IMR-90 (cell line): ENCODE measurements at regions not wholly inside any gene's neighbourhood (a gene's known extent, or its start where the extent isn't known, plus 50 kb on each side); places are given as distances from the start of the nearest gene placed in this dataset.

Experiments
- ATAC-seq: fragments of 200-7000 bp; cut with Tn5 transposase; 2 replicates; pipeline ENCODE4 v1.9.1; 2020; ENCODE audit warnings: low read depth, mild to moderate bottlenecking, moderate library complexity
- BruUV-seq: library from RNA; stranded (reverse); fragments of 400-500 nt; replicated peaks from 2 replicates; lab custom pipeline; 2021; lab: Mats Ljungman, UMichigan
- CTCF ChIA-PET: fragments of 300-600 bp; formaldehyde crosslinking; extraction: SDS; loops from one replicate; lab custom pipeline; 2021; ENCODE audit warnings: antibody characterized with exemption; lab: Yijun Ruan, JAX
- POLR2A ChIA-PET: fragments of 300-600 bp; sonication (Branson Sonifier 250); formaldehyde crosslinking; loops from one replicate; lab custom pipeline; 2022; ENCODE audit warnings: antibody characterized with exemption; ENCODE audit not compliant: unreplicated experiment; lab: Charles Lee
- DNase-seq: peaks from one replicate; pipeline ENCODE4 v3.0.0; 2013
- H2AFZ ChIP-seq: replicated peaks from 2 replicates; pipeline ENCODE3; 2013; ENCODE audit warnings: low read length, mild to moderate bottlenecking; ENCODE audit not compliant: poor library complexity
- H2AK5ac ChIP-seq: 2 replicates; pipeline ENCODE4 v1.6.1; 2013; ENCODE audit warnings: low read depth, low read length, inconsistent platforms
- H2AK9ac ChIP-seq: replicated peaks from 2 replicates; pipeline ENCODE3; 2013; ENCODE audit warnings: mild to moderate bottlenecking, low read depth, low read length, moderate library complexity; ENCODE audit not compliant: poor library complexity
- H2BK120ac ChIP-seq: 2 replicates; pipeline ENCODE4 v1.6.1; 2013; ENCODE audit warnings: low read depth, low read length, inconsistent platforms
- H2BK15ac ChIP-seq: 3 replicates; pipeline ENCODE4 v1.6.1; 2013; ENCODE audit warnings: low read depth, low read length, inconsistent platforms
- H2BK20ac ChIP-seq: 2 replicates; pipeline ENCODE4 v1.6.1; 2013; ENCODE audit warnings: low read depth, mild to moderate bottlenecking, inconsistent platforms, low read length, moderate library complexity
- H2BK5ac ChIP-seq: 2 replicates; pipeline ENCODE4 v1.6.1; 2013; ENCODE audit warnings: mild to moderate bottlenecking, low read depth, low read length, inconsistent platforms; ENCODE audit not compliant: poor library complexity, severe bottlenecking
- H3K14ac ChIP-seq: replicated peaks from 2 replicates; pipeline ENCODE4 v1.6.1; 2013; ENCODE audit warnings: low read depth, low read length, inconsistent platforms
- H3K18ac ChIP-seq: 2 replicates; pipeline ENCODE4 v1.6.1; 2013; ENCODE audit warnings: low read depth, low read length, control low read depth
- H3K23ac ChIP-seq: 2 replicates; pipeline ENCODE4 v1.6.1; 2013; ENCODE audit warnings: low read depth, low read length, inconsistent platforms
- H3K27ac ChIP-seq: 2 replicates; pipeline ENCODE4 v1.5.1; 2013; ENCODE audit warnings: mild to moderate bottlenecking, control low read depth, low read length; ENCODE audit not compliant: insufficient read depth
- H3K27me3 ChIP-seq: 2 replicates; pipeline ENCODE4 v1.6.1; 2013; ENCODE audit warnings: low read length; ENCODE audit not compliant: control insufficient read depth, insufficient read depth
- H3K36me3 ChIP-seq: 2 replicates; pipeline ENCODE4 v1.6.1; 2013; ENCODE audit warnings: low read length, mixed read lengths; ENCODE audit not compliant: control insufficient read depth, insufficient read depth
- H3K4ac ChIP-seq: 2 replicates; pipeline ENCODE4 v1.6.1; 2013; ENCODE audit warnings: low read depth, low read length, inconsistent platforms
- H3K4me1 ChIP-seq: 2 replicates; pipeline ENCODE4 v1.6.1; 2013; ENCODE audit warnings: low read length, mixed read lengths; ENCODE audit not compliant: control insufficient read depth, insufficient read depth
- H3K4me2 ChIP-seq: 2 replicates; pipeline ENCODE4 v1.6.1; 2013; ENCODE audit warnings: low read depth, mild to moderate bottlenecking, control low read depth, low read length, moderate library complexity
- H3K4me3 ChIP-seq: 2 replicates; pipeline ENCODE4 v1.5.1; 2013; ENCODE audit warnings: low read depth, mild to moderate bottlenecking, control low read depth, low read length, moderate library complexity; ENCODE audit not compliant: insufficient read depth
- H3K56ac ChIP-seq: 2 replicates; pipeline ENCODE4 v1.6.1; 2013; ENCODE audit warnings: low read length, inconsistent platforms; ENCODE audit not compliant: insufficient read depth; ENCODE audit errors: extremely low read depth
- H3K79me1 ChIP-seq, 2 experiments: 2 replicates each; pipeline ENCODE4 v1.6.1; 2013; ENCODE audit warnings: low read length in 2 of 2, inconsistent platforms in 1 of 2, low read depth in 1 of 2
- H3K9ac ChIP-seq: 2 replicates; pipeline ENCODE4 v1.6.1; 2013; ENCODE audit warnings: low read depth, low read length, control low read depth
- H3K9me1 ChIP-seq: 2 replicates; pipeline ENCODE4 v1.6.1; 2013; ENCODE audit warnings: low read length, inconsistent platforms; ENCODE audit not compliant: insufficient read depth
- H3K9me3 ChIP-seq: 2 replicates; pipeline ENCODE4 v1.6.1; 2013; ENCODE audit warnings: low read length; ENCODE audit not compliant: control insufficient read depth, insufficient read depth
- H4K20me1 ChIP-seq: 2 replicates; pipeline ENCODE4 v1.6.1; 2013; ENCODE audit warnings: low read length, inconsistent platforms; ENCODE audit not compliant: insufficient read depth
- H4K5ac ChIP-seq: 2 replicates; pipeline ENCODE4 v1.6.1; 2013; ENCODE audit warnings: mild to moderate bottlenecking, low read depth, low read length, control low read depth
- H4K8ac ChIP-seq, 2 experiments: 2 replicates each; pipeline ENCODE4 v1.6.1; 2013; ENCODE audit warnings: low read depth in 2 of 2, low read length in 2 of 2, control low read depth in 1 of 2, inconsistent platforms in 1 of 2
- H4K91ac ChIP-seq: 2 replicates; pipeline ENCODE4 v1.6.1; 2013; ENCODE audit warnings: low read depth, low read length, inconsistent platforms; ENCODE audit not compliant: insufficient read depth
- BHLHE40 ChIP-seq: fragments of 150-350 bp; IDR thresholded peaks from 2 replicates; pipeline ENCODE4 v1.6.1; 2016; ENCODE audit warnings: mild to moderate bottlenecking, low read depth, low read length
- CEBPB ChIP-seq: IDR thresholded peaks from 2 replicates; pipeline ENCODE4 v1.6.1; 2012; ENCODE audit warnings: low read depth, low read length, improper control_type of control experiment
- CHD1 ChIP-seq: IDR thresholded peaks from 2 replicates; pipeline ENCODE4 v1.6.1; 2012; ENCODE audit warnings: low read depth, low read length, improper control_type of control experiment
- FOS ChIP-seq: fragments of 150-350 bp; IDR thresholded peaks from 2 replicates; pipeline ENCODE4 v1.6.1; 2016; ENCODE audit warnings: low read depth, low read length
- MAFK ChIP-seq: IDR thresholded peaks from 2 replicates; pipeline ENCODE4 v1.6.1; 2012; ENCODE audit warnings: low read depth, low read length, improper control_type of control experiment
- MAZ ChIP-seq: IDR thresholded peaks from 2 replicates; pipeline ENCODE4 v1.6.1; 2012; ENCODE audit warnings: low read depth, mild to moderate bottlenecking, low read length, improper control_type of control experiment, moderate library complexity, borderline replicate concordance
- MXI1 ChIP-seq: IDR thresholded peaks from 2 replicates; pipeline ENCODE4 v1.6.1; 2012; ENCODE audit warnings: low read depth, mild to moderate bottlenecking, low read length, moderate library complexity, borderline replicate concordance
- NFE2L2 ChIP-seq: fragments of 150-350 bp; IDR thresholded peaks from 2 replicates; pipeline ENCODE4 v1.6.1; 2016; ENCODE audit warnings: low read depth, mild to moderate bottlenecking, low read length
- POLR2A ChIP-seq: IDR thresholded peaks from 2 replicates; pipeline ENCODE4 v1.6.1; 2012; ENCODE audit warnings: mild to moderate bottlenecking, low read depth, low read length
- RAD21 ChIP-seq: IDR thresholded peaks from 2 replicates; pipeline ENCODE4 v1.6.1; 2012; ENCODE audit warnings: low read length, improper control_type of control experiment
- RCOR1 ChIP-seq: IDR thresholded peaks from 2 replicates; pipeline ENCODE4 v1.6.1; 2012; ENCODE audit warnings: mild to moderate bottlenecking, low read length, improper control_type of control experiment; ENCODE audit not compliant: insufficient replicate concordance
- RFX5 ChIP-seq: IDR thresholded peaks from 2 replicates; pipeline ENCODE4 v1.8.0; 2012; ENCODE audit warnings: low read depth, mild to moderate bottlenecking, low read length, moderate library complexity
- SMC3 ChIP-seq: fragments of 150-350 bp; IDR thresholded peaks from 2 replicates; pipeline ENCODE4 v1.6.1; 2016; ENCODE audit warnings: low read depth, mild to moderate bottlenecking, antibody characterized with exemption, low read length, moderate library complexity
- WGBS, 2 experiments: methylation state at CpG; one replicate each; pipeline versions ENCODE4 v1.1.5 to v1.1.7; 2013; ENCODE audit warnings: missing lambda C conversion rate in 2 of 2; ENCODE audit not compliant: insufficient read length in 1 of 2; ENCODE audit errors: extremely low coverage in 2 of 2; 5-methylcytosine and 5-hydroxymethylcytosine counted together
- dilution Hi-C: fragments of 300-500 bp; cut with HindIII; formaldehyde crosslinking; loops from one replicate; pipeline ENCODE4 v1.14.3; 2018; ENCODE audit warnings: low sequenced_read_pairs; ENCODE audit not compliant: unreplicated experiment
- in situ Hi-C: fragments of 300-500 bp; cut with MboI; formaldehyde crosslinking; loops from 3 replicates; pipeline ENCODE4 v1.14.3; 2019; ENCODE audit warnings: low sequenced_read_pairs, inconsistent platforms, mixed read lengths
- intact Hi-C: fragments of 100-400 bp; cut with micrococcal nuclease; formaldehyde crosslinking; loops from 2 replicates; pipeline ENCODE4 v1.10.0; 2022
- TF ChIP-seq, protein P1 (sequence below): fragments of 150-350 bp; IDR thresholded peaks from 2 replicates; pipeline ENCODE4 v1.6.1; 2017; ENCODE audit warnings: mild to moderate bottlenecking, antibody characterized with exemption, low read length, low read depth
- TF ChIP-seq, protein P2 (sequence below): conservative IDR thresholded peaks from 2 replicates; pipeline ENCODE4 v1.5.1; 2012; ENCODE audit warnings: mild to moderate bottlenecking, low read depth, low read length, improper control_type of control experiment
- TF ChIP-seq, protein P3 (sequence below): fragments of 150-350 bp; IDR thresholded peaks from 2 replicates; pipeline ENCODE4 v1.6.1; 2016; ENCODE audit warnings: low read depth, mild to moderate bottlenecking, low read length, moderate library complexity, borderline replicate concordance

DNA sequence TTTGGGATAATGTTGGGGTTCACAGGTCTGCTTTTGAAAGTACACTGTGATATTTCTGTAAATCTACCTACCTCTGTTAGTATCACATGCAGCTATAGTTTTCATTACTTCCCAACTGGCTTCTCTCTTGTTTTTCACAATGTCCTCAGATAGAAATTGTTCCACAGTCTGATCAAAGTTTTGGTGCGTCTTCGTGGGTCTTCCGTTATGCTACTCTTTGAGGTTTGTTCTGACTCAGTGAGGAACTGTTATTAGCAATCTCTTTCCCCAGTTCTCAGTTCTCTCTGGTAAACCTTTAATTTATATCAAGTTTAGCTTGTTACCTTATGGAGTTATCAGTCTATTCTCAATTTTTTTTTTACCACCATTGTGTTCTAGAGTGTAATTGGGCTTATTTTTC, 2061.2 kb upstream of the CDH9 start:
- Histone ChIP-seq H3K27me3 (no peaks in the 10 kb centered on the region), H3K23ac (no peak overlapping the region), H3K18ac (no peak overlapping the region), H2BK15ac (no peak overlapping the region), H3K4me1 (no peaks in the 10 kb centered on the region), H3K36me3 (no peaks in the 10 kb centered on the region), H2BK5ac (no peak overlapping the region), H3K9me3 (peaks cover 3% of the 10 kb centered on the region; the same call in 1 of the 2 replicates), H3K14ac (no peak overlapping the region), H2AK9ac (no peak overlapping the region), H4K5ac (no peak overlapping the region), H2AFZ (no peak overlapping the region), H3K4me3 (no peak overlapping the region), H3K4me2 (no peak overlapping the region), H3K56ac (no peak overlapping the region), H3K27ac (no peak overlapping the region), H3K9me1 (no peaks in the 10 kb centered on the region), H3K79me1 (no peaks in the 10 kb centered on the region), H2BK20ac (no peak overlapping the region), H4K91ac (no peak overlapping the region), H4K8ac (no peak overlapping the region), H2AK5ac (no peak overlapping the region), H4K20me1 (no peaks in the 10 kb centered on the region), H3K4ac (no peak overlapping the region), H2BK120ac (no peak overlapping the region), H3K9ac (no peak overlapping the region)
- DNase-seq (no peak), ATAC-seq (no peak)
- ChIA-PET CTCF (no interaction called here), POLR2A (no interaction called here)
- TF ChIP-seq NFE2L2 (no peak), FOS (no peak), RCOR1 (no peak), BHLHE40 (no peak), RAD21 (no peak), MXI1 (no peak), MAZ (no peak), RFX5 (no peak), MAFK (no peak), SMC3 (no peak), CEBPB (no peak), CHD1 (no peak), POLR2A (no peak)
- TF ChIP-seq, protein P1, sequence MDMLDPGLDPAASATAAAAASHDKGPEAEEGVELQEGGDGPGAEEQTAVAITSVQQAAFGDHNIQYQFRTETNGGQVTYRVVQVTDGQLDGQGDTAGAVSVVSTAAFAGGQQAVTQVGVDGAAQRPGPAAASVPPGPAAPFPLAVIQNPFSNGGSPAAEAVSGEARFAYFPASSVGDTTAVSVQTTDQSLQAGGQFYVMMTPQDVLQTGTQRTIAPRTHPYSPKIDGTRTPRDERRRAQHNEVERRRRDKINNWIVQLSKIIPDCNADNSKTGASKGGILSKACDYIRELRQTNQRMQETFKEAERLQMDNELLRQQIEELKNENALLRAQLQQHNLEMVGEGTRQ: no peak
- TF ChIP-seq, protein P2, sequence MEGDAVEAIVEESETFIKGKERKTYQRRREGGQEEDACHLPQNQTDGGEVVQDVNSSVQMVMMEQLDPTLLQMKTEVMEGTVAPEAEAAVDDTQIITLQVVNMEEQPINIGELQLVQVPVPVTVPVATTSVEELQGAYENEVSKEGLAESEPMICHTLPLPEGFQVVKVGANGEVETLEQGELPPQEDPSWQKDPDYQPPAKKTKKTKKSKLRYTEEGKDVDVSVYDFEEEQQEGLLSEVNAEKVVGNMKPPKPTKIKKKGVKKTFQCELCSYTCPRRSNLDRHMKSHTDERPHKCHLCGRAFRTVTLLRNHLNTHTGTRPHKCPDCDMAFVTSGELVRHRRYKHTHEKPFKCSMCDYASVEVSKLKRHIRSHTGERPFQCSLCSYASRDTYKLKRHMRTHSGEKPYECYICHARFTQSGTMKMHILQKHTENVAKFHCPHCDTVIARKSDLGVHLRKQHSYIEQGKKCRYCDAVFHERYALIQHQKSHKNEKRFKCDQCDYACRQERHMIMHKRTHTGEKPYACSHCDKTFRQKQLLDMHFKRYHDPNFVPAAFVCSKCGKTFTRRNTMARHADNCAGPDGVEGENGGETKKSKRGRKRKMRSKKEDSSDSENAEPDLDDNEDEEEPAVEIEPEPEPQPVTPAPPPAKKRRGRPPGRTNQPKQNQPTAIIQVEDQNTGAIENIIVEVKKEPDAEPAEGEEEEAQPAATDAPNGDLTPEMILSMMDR: no peak
- TF ChIP-seq, protein P3, sequence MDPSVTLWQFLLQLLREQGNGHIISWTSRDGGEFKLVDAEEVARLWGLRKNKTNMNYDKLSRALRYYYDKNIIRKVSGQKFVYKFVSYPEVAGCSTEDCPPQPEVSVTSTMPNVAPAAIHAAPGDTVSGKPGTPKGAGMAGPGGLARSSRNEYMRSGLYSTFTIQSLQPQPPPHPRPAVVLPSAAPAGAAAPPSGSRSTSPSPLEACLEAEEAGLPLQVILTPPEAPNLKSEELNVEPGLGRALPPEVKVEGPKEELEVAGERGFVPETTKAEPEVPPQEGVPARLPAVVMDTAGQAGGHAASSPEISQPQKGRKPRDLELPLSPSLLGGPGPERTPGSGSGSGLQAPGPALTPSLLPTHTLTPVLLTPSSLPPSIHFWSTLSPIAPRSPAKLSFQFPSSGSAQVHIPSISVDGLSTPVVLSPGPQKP: no peak
- intact Hi-C loops: no loop called here
- in situ Hi-C loops: no loop called here
- dilution Hi-C loops: no loop called here
- no TSS peak for BruUV-seq
- no CpG with 5 or more reads among the region's 3 CpGs for WGBS, 2 experiments
